ENCODE measurements at regions not wholly inside any gene's neighbourhood (a gene's known extent, or its start where the extent isn't known, plus 50 kb on each side); places are given as distances from the start of the nearest gene placed in this dataset.

DNA sequence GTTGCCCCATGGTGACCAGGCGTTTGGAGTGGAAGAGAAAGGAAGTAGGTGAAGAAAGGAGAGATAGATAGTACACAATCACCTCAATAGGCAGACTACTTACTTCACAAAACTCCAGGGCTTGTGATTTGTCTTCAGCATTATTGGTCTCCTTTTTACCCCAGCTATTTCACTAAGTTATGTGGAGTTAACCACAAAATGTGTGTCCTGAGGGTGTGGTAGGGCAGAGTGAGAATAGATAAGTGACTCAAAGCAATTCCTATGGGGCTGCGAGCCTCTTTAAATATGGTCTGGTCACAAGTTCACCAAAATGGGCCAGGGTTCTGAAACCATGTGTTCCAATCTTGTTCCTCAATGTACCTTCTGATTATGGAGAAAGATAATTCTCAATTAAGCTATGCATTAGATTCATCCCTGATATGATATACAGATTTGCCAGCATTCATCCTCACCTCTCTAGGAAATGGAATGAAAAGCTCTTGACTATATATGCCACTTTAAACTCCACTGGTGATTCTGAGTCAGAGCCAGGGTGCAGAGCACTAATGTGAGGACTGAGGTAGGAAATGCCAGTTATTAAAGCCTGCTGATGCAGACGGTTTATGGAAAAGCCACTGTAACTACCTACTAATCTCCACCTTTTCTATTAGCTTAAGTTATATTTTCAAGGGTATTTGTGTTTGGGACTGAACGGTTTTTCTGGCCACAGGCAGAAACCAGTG is 310.6 kb upstream of the MANEA start:
- H3K4me3 ChIP-seq (replicated peaks in 1 of 3; ENCODE audit: insufficient read depth in 1 of 3, low read depth in 1 of 3, low read length in 3 of 3), result no peak overlapping the region
- no peak overlapping the region for H3K27ac ChIP-seq (ENCODE audit: insufficient read depth, low read depth, low read length)
- H3K9me3 ChIP-seq (replicated peaks; ENCODE audit: control insufficient read depth, insufficient read depth, low read length), result peaks cover 2% of the 10 kb centered on the region
- intact Hi-C loops (cut with micrococcal nuclease), result no loop called here
- H2AFZ ChIP-seq (ENCODE audit: low read depth, low read length), result no peak overlapping the region
- H3K4me2 ChIP-seq (ENCODE audit: insufficient read depth, low read length), result no peak overlapping the region
- no peaks in the 10 kb centered on the region for H3K79me2 ChIP-seq (ENCODE audit: control insufficient read depth, insufficient read depth, low read length)
- H3K27me3 ChIP-seq (ENCODE audit: control insufficient read depth in 2 of 2, insufficient read depth in 2 of 2, low read length in 2 of 2), result no peaks in the 10 kb centered on the region
- H3K9ac ChIP-seq (replicated peaks; ENCODE audit: extremely low read depth, insufficient read depth, low read length), result no peak overlapping the region
- H3K36me3 ChIP-seq (ENCODE audit: control insufficient read depth in 2 of 2, extremely low read depth in 1 of 2, insufficient read depth in 2 of 2, low read length in 2 of 2), result no peaks in the 10 kb centered on the region
- POLR2A ChIA-PET, result no interaction called here
- TF ChIP-seq JUN (IDR thresholded peaks at IDR 0.05; ENCODE audit: borderline replicate concordance, insufficient read depth, insufficient read length, low read depth), result no peak
- no peak for TF ChIP-seq POLR2A (IDR thresholded peaks at IDR 0.05; ENCODE audit: low read depth, low read length)
- no peak for TF ChIP-seq MYC (IDR thresholded peaks at IDR 0.05; ENCODE audit: low read depth, low read length)
- no peak for TF ChIP-seq FOS (IDR thresholded peaks at IDR 0.05; ENCODE audit: borderline replicate concordance, insufficient read depth, low read length)
- TF ChIP-seq, protein P1, sequence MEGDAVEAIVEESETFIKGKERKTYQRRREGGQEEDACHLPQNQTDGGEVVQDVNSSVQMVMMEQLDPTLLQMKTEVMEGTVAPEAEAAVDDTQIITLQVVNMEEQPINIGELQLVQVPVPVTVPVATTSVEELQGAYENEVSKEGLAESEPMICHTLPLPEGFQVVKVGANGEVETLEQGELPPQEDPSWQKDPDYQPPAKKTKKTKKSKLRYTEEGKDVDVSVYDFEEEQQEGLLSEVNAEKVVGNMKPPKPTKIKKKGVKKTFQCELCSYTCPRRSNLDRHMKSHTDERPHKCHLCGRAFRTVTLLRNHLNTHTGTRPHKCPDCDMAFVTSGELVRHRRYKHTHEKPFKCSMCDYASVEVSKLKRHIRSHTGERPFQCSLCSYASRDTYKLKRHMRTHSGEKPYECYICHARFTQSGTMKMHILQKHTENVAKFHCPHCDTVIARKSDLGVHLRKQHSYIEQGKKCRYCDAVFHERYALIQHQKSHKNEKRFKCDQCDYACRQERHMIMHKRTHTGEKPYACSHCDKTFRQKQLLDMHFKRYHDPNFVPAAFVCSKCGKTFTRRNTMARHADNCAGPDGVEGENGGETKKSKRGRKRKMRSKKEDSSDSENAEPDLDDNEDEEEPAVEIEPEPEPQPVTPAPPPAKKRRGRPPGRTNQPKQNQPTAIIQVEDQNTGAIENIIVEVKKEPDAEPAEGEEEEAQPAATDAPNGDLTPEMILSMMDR (IDR thresholded peaks at IDR 0.05; ENCODE audit: extremely low read depth in 1 of 2, insufficient read depth in 1 of 2, low read depth in 1 of 2, low read length in 2 of 2), result no peak
- TF ChIP-seq, protein P2, sequence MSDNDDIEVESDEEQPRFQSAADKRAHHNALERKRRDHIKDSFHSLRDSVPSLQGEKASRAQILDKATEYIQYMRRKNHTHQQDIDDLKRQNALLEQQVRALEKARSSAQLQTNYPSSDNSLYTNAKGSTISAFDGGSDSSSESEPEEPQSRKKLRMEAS (IDR thresholded peaks at IDR 0.05; ENCODE audit: insufficient read depth, insufficient read length), result no peak
- TF ChIP-seq EZH2 (IDR thresholded peaks at IDR 0.05; ENCODE audit: borderline replicate concordance, low read depth, low read length, severe bottlenecking), result no peak
- no peak for TF ChIP-seq GATA2 (IDR thresholded peaks at IDR 0.05; ENCODE audit: insufficient read depth, insufficient read length, low read depth, low read length)
- no peak for TF ChIP-seq POLR2AphosphoS5 (IDR thresholded peaks at IDR 0.05; ENCODE audit: insufficient read depth, low read depth, low read length)
- dilution Hi-C loops (cut with MboI; ENCODE audit: extremely low pct_ligation_motif_present, low sequenced_read_pairs), result no loop called here
- FAIRE-seq (no peak), DNase-seq (ENCODE audit: low read depth, low spot score) (no peak)
- H3K4me1 ChIP-seq (ENCODE audit: control insufficient read depth, extremely low read depth, insufficient read depth, low read length), result no peaks in the 10 kb centered on the region
- CTCF ChIA-PET, result no interaction called here
- no TSS peak for BruUV-seq (replicated peaks)
- H4K20me1 ChIP-seq (replicated peaks; ENCODE audit: control insufficient read depth, extremely low read depth, insufficient read depth, low read length), result no peaks in the 10 kb centered on the region
- no peaks in the 10 kb centered on the region for H3K9me1 ChIP-seq (replicated peaks; ENCODE audit: control insufficient read depth, extremely low read depth, insufficient read depth, low read length)

Measured in endothelial cell of umbilical vein (primary cell).